ENCODE measurements at regions not wholly inside any gene's neighbourhood (a gene's known extent, or its start where the extent isn't known, plus 50 kb on each side); places are given as distances from the start of the nearest gene placed in this dataset.

- DNase-seq (ENCODE audit: low read depth): no peak
- Histone ChIP-seq H3K36me3 (ENCODE audit: control insufficient read depth, insufficient read depth, low read length) (no peaks in the 10 kb centered on the region), H3K27me3 (ENCODE audit: control insufficient read depth, insufficient read depth, low read length) (no peaks in the 10 kb centered on the region), H3K4me3 (ENCODE audit: low read depth, low read length) (no peak overlapping the region)
- ChIA-PET POLR2A (no interaction called here), CTCF (no interaction called here)
- no peak for TF ChIP-seq CTCF (IDR thresholded peaks at IDR 0.05; ENCODE audit: insufficient read depth, low read depth, low read length)
Measured at GRCh38 chr18:26741758-26742157, 123.7 kb downstream of the AQP4 start.

GRCh38 chr18:26741048-26741447, 124.5 kb downstream of the AQP4 start:
- Histone ChIP-seq H3K36me3 (ENCODE audit: control insufficient read depth, insufficient read depth, low read length) (no peaks in the 10 kb centered on the region), H3K4me3 (ENCODE audit: low read depth, low read length) (no peak overlapping the region), H3K27me3 (ENCODE audit: control insufficient read depth, insufficient read depth, low read length) (no peaks in the 10 kb centered on the region)
- TF ChIP-seq CTCF (IDR thresholded peaks at IDR 0.05; ENCODE audit: insufficient read depth, low read depth, low read length): no peak
- no peak for DNase-seq (ENCODE audit: low read depth)
- POLR2A ChIA-PET: no interaction called here
- CTCF ChIA-PET: no interaction called here

GRCh38 chr18:26740396-26740795, 125.1 kb downstream of the AQP4 start:
- Histone ChIP-seq H3K27me3 (ENCODE audit: control insufficient read depth, insufficient read depth, low read length) (no peaks in the 10 kb centered on the region), H3K36me3 (ENCODE audit: control insufficient read depth, insufficient read depth, low read length) (no peaks in the 10 kb centered on the region), H3K4me3 (ENCODE audit: low read depth, low read length) (no peak overlapping the region)
- POLR2A ChIA-PET: no interaction called here
- CTCF ChIA-PET: no interaction called here
- TF ChIP-seq CTCF (IDR thresholded peaks at IDR 0.05; ENCODE audit: insufficient read depth, low read depth, low read length): no peak
- DNase-seq (ENCODE audit: low read depth): no peak

- POLR2A ChIA-PET: no interaction called here
Measured at GRCh38 chr18:26738706-26739105, 126.8 kb downstream of the AQP4 start.

GRCh38 chr18:26736301-26736700, 129.2 kb downstream of the AQP4 start:
- TF ChIP-seq CTCF (IDR thresholded peaks at IDR 0.05; ENCODE audit: insufficient read depth, low read depth, low read length): no peak
- POLR2A ChIA-PET: no interaction called here
- DNase-seq (ENCODE audit: low read depth): no peak

More at GRCh38 chr18:26738706-26739105, 126.8 kb downstream of the AQP4 start:
- Histone ChIP-seq H3K27me3 (ENCODE audit: control insufficient read depth, insufficient read depth, low read length) (no peaks in the 10 kb centered on the region), H3K36me3 (ENCODE audit: control insufficient read depth, insufficient read depth, low read length) (no peaks in the 10 kb centered on the region), H3K4me3 (ENCODE audit: low read depth, low read length) (no peak overlapping the region)
- no peak for DNase-seq (ENCODE audit: low read depth)
- TF ChIP-seq CTCF (IDR thresholded peaks at IDR 0.05; ENCODE audit: insufficient read depth, low read depth, low read length): no peak
- CTCF ChIA-PET: no interaction called here

More at GRCh38 chr18:26736301-26736700, 129.2 kb downstream of the AQP4 start:
- Histone ChIP-seq H3K36me3 (ENCODE audit: control insufficient read depth, insufficient read depth, low read length) (no peaks in the 10 kb centered on the region), H3K4me3 (ENCODE audit: low read depth, low read length) (no peak overlapping the region), H3K27me3 (ENCODE audit: control insufficient read depth, insufficient read depth, low read length) (no peaks in the 10 kb centered on the region)
- CTCF ChIA-PET: no interaction called here
